Omental fat pad (tissue), 3 donors: ENCODE measurements at regions not wholly inside any gene's neighbourhood (a gene's known extent, or its start where the extent isn't known, plus 50 kb on each side); places are given as distances from the start of the nearest gene placed in this dataset.

Experiments used
- ATAC-seq: fragments of 150-250 bp; one replicate; pipeline ENCODE4 v1.9.1; 2016; ENCODE audit warnings: mild to moderate bottlenecking, moderate library complexity; ENCODE audit not compliant: low FRiP score
- DNase-seq: peaks from one replicate; pipeline ENCODE4 v3.0.0-alpha.2; 2019; ENCODE audit warnings: low spot score
- TF ChIP-seq, protein P1 (sequence below), 3 donors: fragments of 450-650 bp; IDR thresholded peaks; one replicate each; pipeline ENCODE4 v1.5.1; 2016 to 2017; ENCODE audit warnings: antibody characterized with exemption in 3 of 3, mild to moderate bottlenecking in 3 of 3, moderate library complexity in 2 of 3

DNA sequence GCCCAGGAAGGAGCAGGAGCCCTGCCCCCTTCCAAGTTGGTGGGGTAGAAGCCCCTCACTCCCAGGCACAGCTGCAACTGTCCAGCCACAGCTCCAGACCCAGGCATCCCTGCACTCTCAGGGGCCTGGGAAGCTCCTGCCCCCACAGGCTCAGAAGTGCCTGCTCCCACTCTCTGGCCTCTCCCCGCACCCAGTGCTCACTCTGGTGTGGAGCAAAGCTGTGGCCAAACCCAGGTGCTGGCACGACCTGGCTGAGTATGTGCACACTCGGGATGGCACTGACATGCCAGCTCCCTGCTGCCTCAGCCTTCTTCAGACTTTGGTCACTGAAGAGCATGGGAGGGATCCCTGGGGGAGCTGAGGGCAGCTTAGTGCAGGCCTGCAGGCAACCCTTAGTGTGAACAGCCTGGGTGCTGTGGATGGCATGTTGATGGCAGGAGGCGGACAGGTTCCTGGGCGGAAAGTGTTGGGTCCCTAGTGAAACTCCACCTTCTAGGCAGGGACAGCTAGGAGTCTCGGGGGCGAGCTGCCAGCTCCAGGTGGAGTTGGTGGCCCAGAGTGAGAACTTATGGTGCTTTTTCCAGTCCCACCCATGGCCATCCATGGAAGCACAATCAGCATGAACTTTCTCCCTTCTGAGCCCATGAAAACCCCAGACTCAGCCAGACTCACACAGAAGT, 489.2 kb upstream of the ROBO2 start:
- TF ChIP-seq, protein P1, sequence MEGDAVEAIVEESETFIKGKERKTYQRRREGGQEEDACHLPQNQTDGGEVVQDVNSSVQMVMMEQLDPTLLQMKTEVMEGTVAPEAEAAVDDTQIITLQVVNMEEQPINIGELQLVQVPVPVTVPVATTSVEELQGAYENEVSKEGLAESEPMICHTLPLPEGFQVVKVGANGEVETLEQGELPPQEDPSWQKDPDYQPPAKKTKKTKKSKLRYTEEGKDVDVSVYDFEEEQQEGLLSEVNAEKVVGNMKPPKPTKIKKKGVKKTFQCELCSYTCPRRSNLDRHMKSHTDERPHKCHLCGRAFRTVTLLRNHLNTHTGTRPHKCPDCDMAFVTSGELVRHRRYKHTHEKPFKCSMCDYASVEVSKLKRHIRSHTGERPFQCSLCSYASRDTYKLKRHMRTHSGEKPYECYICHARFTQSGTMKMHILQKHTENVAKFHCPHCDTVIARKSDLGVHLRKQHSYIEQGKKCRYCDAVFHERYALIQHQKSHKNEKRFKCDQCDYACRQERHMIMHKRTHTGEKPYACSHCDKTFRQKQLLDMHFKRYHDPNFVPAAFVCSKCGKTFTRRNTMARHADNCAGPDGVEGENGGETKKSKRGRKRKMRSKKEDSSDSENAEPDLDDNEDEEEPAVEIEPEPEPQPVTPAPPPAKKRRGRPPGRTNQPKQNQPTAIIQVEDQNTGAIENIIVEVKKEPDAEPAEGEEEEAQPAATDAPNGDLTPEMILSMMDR (IDR thresholded peaks at IDR 0.05): no peak
- DNase-seq: no peak

DNA sequence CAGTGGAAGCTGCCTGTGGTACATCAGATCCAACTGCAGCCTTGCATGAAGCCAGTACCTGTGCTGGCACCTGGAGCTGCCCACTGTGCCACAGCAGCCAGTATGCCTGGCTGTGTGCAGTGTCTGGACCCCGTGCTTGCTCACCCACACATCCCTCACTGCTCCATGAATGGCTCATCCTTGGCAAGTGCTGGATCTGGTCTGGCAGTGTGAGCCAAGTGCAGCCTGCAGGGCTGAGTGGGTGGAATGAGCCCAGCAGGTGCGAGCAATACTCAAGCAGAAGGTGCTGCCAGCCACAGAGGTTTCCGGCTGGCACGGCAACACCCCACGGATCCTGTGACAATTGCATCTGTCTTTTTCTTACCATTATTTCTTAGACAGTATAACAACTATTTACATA, 488.2 kb upstream of the ROBO2 start:
- TF ChIP-seq, protein P1 (IDR thresholded peaks at IDR 0.05): no peak
- DNase-seq (no peak), ATAC-seq (no peak)

More for the DNA sequence above, 489.2 kb upstream of the ROBO2 start:
- ATAC-seq: no peak

DNA sequence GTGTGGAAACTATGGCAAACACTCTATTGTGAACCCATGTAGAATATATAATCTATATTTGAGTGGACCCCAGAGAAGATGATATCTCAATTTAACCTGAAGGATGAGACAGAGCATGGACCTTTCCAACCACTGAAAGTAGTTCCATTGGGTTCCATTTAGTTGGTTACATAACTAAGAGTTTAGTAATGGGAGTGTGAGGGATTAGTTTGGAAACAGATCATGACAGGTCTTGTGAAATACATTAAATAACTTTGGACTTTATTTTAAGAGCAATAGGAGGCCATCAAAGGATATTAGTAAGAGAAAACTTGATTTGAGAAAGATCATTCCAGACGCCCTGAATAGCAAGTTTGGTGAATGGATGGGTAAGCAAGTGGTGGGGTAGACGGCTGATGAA, 487.2 kb upstream of the ROBO2 start:
- ATAC-seq: no peak

DNA sequence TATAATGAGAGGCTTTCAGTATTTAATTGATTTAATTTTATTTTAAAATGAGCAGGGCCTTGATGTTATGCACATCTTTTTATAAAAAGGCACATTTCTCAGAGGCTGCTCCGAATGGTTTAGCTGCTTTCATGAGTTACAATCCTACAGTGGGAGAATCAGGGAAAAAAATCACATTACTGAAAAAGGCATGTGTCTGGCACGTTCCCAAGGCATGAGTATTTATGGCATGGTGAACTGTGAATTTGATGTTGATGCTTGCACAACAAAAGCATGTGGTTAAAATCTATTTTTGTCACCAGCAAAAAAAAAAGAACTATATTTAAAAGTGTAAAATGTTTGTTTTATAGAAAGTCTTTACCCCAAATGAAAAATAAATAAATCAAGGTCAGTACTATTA, 485.2 kb upstream of the ROBO2 start:
- ATAC-seq: no peak
- TF ChIP-seq, protein P1 (IDR thresholded peaks at IDR 0.05): no peak

More for the DNA sequence above, 487.2 kb upstream of the ROBO2 start:
- TF ChIP-seq, protein P1 (IDR thresholded peaks at IDR 0.05): no peak
- DNase-seq: no peak

DNA sequence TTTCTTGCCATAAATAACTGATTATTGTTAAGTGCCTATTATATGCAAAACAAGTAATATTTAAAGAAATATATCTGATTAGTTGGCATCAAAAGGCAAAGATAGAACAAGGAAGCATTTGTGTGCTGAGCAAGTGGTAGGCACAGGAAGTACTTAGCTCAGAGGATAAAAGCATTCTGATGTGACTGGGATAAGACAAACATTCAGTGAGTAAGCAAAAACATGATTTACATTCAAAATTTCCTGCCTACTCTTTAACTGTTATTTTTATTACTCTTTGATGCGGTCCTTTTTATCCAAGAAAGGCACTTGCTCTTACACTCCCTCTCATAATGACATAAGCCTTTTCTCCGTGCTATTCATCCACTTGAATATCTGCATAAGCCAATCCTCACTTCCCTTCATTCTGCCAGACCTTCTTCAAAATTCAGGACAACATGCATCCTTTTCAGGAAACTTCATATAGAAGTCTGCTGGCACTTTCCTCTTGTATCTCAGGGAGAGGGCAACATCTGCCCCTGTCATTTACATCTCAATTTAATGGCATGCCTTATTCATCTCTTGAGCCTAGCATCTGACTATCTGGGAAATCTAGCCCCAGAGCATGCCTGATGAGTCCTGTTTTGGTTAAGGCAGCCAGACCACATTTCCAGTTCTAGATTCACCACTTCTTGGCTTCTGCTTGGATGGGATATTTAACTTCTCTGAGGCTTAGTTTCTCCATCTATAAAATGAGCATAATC, 478.2 kb upstream of the ROBO2 start:
- ATAC-seq (no peak), DNase-seq (no peak)
- TF ChIP-seq, protein P1 (IDR thresholded peaks at IDR 0.05): no peak

More for the DNA sequence above, 485.2 kb upstream of the ROBO2 start:
- DNase-seq: no peak

DNA sequence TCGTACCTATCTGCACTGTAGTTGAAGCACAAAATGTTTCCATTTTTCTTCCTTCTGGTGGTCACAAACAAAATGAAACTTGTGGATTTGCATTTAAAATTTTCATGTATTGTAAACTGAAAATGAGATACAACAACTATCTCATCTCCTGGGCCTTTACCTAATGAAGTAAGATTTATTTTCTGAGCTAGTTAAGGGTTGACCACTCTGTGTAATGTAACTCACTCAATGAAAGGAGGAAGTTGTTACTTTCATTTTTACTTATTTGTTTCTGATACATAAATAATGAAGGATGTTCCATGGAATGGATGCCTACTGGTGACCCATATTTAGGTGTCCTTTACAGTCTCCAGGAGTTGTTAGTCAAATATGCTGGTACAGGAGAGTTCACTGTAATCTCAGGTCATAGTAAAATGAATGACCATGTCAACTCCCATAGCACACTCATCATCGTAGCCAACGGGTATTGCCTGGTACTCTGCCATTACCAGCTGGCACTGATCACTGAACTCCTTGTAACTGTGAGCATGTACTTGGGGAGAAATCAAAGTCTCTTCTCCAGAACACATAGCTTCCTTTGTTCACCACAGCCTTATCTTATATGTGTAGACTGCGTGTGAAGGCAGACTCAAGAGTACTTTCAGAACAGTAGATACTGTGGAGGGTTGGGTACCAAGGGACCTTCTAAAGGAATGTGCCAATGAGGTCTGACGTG, 474.2 kb upstream of the ROBO2 start:
- no peak for ATAC-seq
- DNase-seq: no peak
- TF ChIP-seq, protein P1 (IDR thresholded peaks at IDR 0.05): no peak
